ENCODE measurements at regions not wholly inside any gene's neighbourhood (a gene's known extent, or its start where the extent isn't known, plus 50 kb on each side); places are given as distances from the start of the nearest gene placed in this dataset.

DNA sequence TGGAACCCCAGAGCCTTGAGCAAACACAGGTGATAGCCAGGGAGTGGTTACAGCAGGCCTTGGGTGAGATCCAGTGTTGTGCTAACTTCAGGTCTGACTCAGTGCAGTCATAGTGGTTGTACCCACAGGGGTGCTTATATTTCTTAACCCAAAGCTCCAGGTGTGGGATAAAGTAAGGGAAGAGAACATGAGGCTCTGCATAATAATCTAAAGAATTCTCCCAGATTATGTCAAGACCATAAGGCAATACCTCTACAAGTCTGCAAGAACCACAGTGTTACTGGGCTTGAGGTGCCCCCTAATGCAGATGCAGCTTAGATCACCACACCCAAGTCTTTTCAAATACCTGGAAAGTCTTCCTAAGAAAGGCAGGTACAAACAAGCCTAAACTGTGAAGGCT is 485.4 kb downstream of the RFC3 start:
- Histone ChIP-seq H3K27me3 (ENCODE audit: control insufficient read depth, insufficient read depth, low read length) (no peaks in the 10 kb centered on the region), H3K9ac (ENCODE audit: low read depth, low read length) (no peak overlapping the region), H3K4me3 (ENCODE audit: low read length) (no peak overlapping the region), H3K4me2 (ENCODE audit: low read length) (no peak overlapping the region), H3K36me3 (ENCODE audit: insufficient read depth, low read length) (no peaks in the 10 kb centered on the region), H3K4me1 (ENCODE audit: control insufficient read depth, insufficient read depth, low read length) (peaks cover 5% of the 10 kb centered on the region), H3K9me3 (replicated peaks; ENCODE audit: low read length) (no peaks in the 10 kb centered on the region)

DNA sequence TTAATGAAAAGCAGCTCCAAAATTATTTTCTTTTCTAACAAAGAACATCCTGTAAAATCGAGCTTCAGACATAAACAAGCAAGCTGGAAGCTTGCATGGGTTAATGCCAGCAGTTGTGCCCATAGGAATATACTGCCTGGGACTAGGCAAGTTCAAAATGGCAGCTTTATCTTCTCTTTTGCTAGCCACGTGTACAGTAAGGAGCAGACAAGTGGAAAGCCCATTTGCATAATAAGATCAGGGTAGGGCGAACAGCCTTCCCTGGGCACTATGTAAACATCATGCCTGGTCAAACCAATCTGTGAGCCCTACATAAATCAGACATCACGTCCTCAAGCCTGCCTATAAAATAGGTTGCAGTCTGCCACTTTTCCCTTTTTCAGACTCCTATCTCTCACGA is 489.7 kb downstream of the RFC3 start:
- no peak overlapping the region for H3K4me3 ChIP-seq (ENCODE audit: low read length)

DNA sequence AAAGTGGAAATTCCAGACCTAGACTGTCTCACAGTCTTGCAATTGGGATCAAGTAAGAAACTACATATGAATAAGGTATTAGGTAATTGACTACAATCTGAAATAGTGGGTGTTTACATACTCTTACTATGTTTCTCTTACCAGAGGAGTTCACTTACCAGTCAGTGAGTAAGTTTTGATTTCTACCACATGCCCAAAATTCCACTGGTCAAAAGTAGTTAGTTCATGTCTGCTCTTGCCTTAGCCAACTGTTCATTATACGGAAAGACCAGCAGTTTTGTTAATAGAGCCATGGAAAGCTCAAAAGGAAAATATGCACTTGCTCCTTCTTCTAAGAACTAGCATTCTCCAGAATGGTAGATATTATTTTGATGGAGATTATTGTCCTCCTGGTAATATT is 490.8 kb downstream of the RFC3 start:
- no peak overlapping the region for H3K9ac ChIP-seq (ENCODE audit: low read depth, low read length)
- H3K4me1 ChIP-seq (ENCODE audit: control insufficient read depth, insufficient read depth, low read length) = no peaks in the 10 kb centered on the region
- no peaks in the 10 kb centered on the region for H3K36me3 ChIP-seq (ENCODE audit: insufficient read depth, low read length)
- H3K9me3 ChIP-seq (replicated peaks; ENCODE audit: low read length) = no peaks in the 10 kb centered on the region
- H3K4me3 ChIP-seq (ENCODE audit: low read length) = no peak overlapping the region
- no peaks in the 10 kb centered on the region for H3K27me3 ChIP-seq (ENCODE audit: control insufficient read depth, insufficient read depth, low read length)
- H3K4me2 ChIP-seq (ENCODE audit: low read length) = no peak overlapping the region

More for the DNA sequence above, 489.7 kb downstream of the RFC3 start:
- Histone ChIP-seq H3K9ac (ENCODE audit: low read depth, low read length) (no peak overlapping the region), H3K36me3 (ENCODE audit: insufficient read depth, low read length) (no peaks in the 10 kb centered on the region), H3K27me3 (ENCODE audit: control insufficient read depth, insufficient read depth, low read length) (no peaks in the 10 kb centered on the region), H3K9me3 (replicated peaks; ENCODE audit: low read length) (no peaks in the 10 kb centered on the region), H3K4me2 (ENCODE audit: low read length) (no peak overlapping the region), H3K4me1 (ENCODE audit: control insufficient read depth, insufficient read depth, low read length) (no peaks in the 10 kb centered on the region)

DNA sequence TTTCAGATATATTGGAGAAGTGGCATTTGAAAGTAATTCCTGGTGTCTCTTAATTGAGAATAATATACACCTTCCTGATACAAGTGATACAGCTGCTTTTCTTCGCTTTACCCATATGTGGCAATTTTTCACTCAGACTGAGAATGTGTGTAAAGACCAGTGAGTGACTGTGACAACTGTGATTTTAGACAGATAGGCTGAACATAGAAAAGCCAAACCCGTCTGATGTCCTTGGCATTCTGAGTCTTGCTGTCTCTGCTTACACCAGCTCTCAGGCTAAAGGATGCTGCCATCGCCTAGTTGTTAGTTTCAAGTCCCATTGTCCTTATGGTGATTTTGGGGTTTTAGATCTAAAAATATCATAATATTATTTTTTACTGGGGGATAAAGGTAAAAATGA is 492.6 kb downstream of the RFC3 start:
- Histone ChIP-seq H3K4me2 (ENCODE audit: low read length) (no peak overlapping the region), H3K27me3 (ENCODE audit: control insufficient read depth, insufficient read depth, low read length) (no peaks in the 10 kb centered on the region), H3K4me1 (ENCODE audit: control insufficient read depth, insufficient read depth, low read length) (no peaks in the 10 kb centered on the region), H3K4me3 (ENCODE audit: low read length) (no peak overlapping the region), H3K36me3 (ENCODE audit: insufficient read depth, low read length) (no peaks in the 10 kb centered on the region), H3K9me3 (replicated peaks; ENCODE audit: low read length) (no peaks in the 10 kb centered on the region), H3K9ac (ENCODE audit: low read depth, low read length) (no peak overlapping the region)

DNA sequence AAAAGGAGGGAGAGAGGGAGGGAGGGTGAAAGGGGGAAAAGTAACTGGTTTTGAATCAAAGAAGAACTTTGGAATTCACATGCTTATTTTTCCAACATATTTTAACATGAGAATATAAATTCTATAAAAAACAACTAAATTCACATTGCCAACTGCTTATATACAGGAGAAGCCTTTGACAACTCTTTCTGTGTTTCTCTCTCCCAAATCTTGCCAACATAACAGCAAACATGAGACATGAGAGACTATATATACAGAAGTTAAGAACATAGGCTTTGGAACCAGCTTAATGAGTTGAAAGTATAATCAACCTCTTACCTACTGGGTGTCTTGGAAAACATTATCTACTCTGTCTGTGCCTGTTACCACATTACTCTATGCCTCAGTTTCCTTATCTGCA is 493.3 kb downstream of the RFC3 start:
- H3K9ac ChIP-seq (ENCODE audit: low read depth, low read length) = no peak overlapping the region
- H3K4me2 ChIP-seq (ENCODE audit: low read length) = no peak overlapping the region
- H3K27me3 ChIP-seq (ENCODE audit: control insufficient read depth, insufficient read depth, low read length) = no peaks in the 10 kb centered on the region
- no peaks in the 10 kb centered on the region for H3K4me1 ChIP-seq (ENCODE audit: control insufficient read depth, insufficient read depth, low read length)
- no peaks in the 10 kb centered on the region for H3K36me3 ChIP-seq (ENCODE audit: insufficient read depth, low read length)
- no peak overlapping the region for H3K4me3 ChIP-seq (ENCODE audit: low read length)
- no peaks in the 10 kb centered on the region for H3K9me3 ChIP-seq (replicated peaks; ENCODE audit: low read length)

DNA sequence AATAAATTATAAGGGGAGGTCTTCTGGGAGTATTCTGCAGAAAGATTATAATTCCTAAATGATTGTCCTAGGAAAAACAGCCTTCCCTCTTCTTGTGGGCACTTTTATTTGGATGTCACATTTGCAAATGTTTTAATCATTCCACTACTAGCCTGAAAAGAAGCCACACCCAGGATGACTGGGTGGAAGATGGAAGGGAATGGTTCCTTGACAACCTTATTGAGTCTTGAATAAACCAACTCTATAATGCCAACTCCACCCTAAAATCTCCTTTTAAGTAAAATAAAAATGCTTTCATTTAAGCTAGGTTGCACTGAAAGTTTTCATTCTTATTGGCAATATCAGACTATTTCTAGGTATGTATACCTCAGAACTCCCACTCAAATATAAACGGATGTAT is 494.6 kb downstream of the RFC3 start:
- H3K4me1 ChIP-seq (ENCODE audit: control insufficient read depth, insufficient read depth, low read length) = no peaks in the 10 kb centered on the region
- H3K27me3 ChIP-seq (ENCODE audit: control insufficient read depth, insufficient read depth, low read length) = no peaks in the 10 kb centered on the region

DNA sequence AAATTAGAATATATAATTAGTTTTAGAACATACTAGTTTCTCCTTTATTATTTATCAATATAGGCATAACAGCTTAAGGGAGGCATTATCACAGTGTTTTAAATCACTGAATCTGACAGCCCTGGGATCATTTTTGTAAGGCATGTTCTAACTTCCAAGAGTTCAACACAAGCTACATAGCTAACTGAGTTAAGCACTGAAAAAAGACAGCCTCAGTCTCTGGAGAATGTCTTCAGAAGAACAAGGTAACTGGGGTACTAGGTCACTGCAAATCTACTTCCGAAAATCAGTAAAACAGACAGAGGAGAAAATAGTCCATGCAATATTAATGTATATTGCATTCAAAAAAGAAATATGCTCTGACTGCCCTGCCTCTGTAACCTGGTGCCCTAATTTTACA is 502.1 kb downstream of the RFC3 start:
- no peaks in the 10 kb centered on the region for H3K4me1 ChIP-seq (ENCODE audit: control insufficient read depth, insufficient read depth, low read length)
- no peak overlapping the region for H3K9ac ChIP-seq (ENCODE audit: low read depth, low read length)
- no peaks in the 10 kb centered on the region for H3K36me3 ChIP-seq (ENCODE audit: insufficient read depth, low read length)
- no peaks in the 10 kb centered on the region for H3K9me3 ChIP-seq (replicated peaks; ENCODE audit: low read length)
- no peak overlapping the region for H3K4me2 ChIP-seq (ENCODE audit: low read length)
- no peak overlapping the region for H3K4me3 ChIP-seq (ENCODE audit: low read length)
- no peaks in the 10 kb centered on the region for H3K27me3 ChIP-seq (ENCODE audit: control insufficient read depth, insufficient read depth, low read length)

More for the DNA sequence above, 494.6 kb downstream of the RFC3 start:
- no peak overlapping the region for H3K4me3 ChIP-seq (ENCODE audit: low read length)
- no peaks in the 10 kb centered on the region for H3K36me3 ChIP-seq (ENCODE audit: insufficient read depth, low read length)
- H3K9ac ChIP-seq (ENCODE audit: low read depth, low read length) = no peak overlapping the region
- H3K9me3 ChIP-seq (replicated peaks; ENCODE audit: low read length) = no peaks in the 10 kb centered on the region
- no peak overlapping the region for H3K4me2 ChIP-seq (ENCODE audit: low read length)

DNA sequence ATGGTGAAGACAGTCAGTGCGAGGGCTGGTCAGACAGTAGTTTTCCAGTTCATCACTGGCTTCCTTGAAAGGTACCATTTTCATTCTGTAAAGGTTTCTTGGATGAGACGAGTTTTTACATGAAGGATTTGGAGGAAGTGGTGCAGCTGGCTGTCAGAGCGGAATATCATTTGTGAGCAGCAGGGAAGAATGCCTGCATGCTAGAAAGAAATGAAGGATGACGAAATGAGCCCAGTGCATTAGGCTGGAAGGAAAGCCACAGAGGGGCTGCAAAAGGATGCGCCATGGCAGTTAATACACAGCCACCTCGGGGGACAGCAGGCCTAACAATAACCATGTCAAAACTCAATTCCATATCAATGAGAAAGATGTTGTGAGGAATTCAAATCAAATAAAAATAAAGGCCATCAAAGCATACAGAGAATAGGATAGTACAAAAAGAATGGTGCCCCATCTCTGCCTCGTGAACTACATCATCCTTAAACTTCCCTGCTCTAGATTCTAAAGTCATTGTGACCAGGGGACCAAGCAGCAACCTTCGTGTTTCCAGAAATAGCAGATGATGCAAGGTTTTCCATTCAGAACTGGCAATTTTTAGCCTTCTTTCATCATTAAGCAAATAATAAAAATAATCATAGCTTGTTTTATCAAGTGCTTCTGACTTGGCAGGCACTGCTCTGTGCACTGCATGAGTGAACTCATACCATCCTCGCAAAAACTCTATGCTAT is 504.2 kb downstream of the RFC3 start:
- Histone ChIP-seq H3K4me1 (ENCODE audit: control insufficient read depth, insufficient read depth, low read length) (no peaks in the 10 kb centered on the region), H3K36me3 (ENCODE audit: insufficient read depth, low read length) (no peaks in the 10 kb centered on the region), H3K4me3 (ENCODE audit: low read length) (no peak overlapping the region), H3K4me2 (ENCODE audit: low read length) (no peak overlapping the region), H3K27me3 (ENCODE audit: control insufficient read depth, insufficient read depth, low read length) (no peaks in the 10 kb centered on the region), H3K9me3 (replicated peaks; ENCODE audit: low read length) (no peaks in the 10 kb centered on the region), H3K9ac (ENCODE audit: low read depth, low read length) (no peak overlapping the region)

DNA sequence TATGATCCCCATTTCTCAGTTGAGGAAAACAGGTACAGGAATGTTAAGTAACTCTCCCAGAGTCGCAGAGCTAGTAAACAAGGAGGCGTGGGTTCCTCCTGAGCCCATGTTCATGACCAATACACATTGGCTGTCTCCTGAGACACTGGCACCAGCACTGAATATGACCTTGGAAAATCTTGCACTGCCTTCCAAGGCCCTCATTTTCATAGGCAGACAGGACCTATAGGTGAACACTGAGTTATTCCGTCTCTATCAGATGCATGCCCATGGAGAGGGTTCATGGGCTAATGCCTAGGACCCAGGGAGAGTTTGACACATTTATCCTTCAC is 504.8 kb downstream of the RFC3 start:
- no peak overlapping the region for H3K9ac ChIP-seq (ENCODE audit: low read depth, low read length)
- no peaks in the 10 kb centered on the region for H3K4me1 ChIP-seq (ENCODE audit: control insufficient read depth, insufficient read depth, low read length)
- no peak overlapping the region for H3K4me3 ChIP-seq (ENCODE audit: low read length)
- H3K36me3 ChIP-seq (ENCODE audit: insufficient read depth, low read length) = no peaks in the 10 kb centered on the region
- H3K27me3 ChIP-seq (ENCODE audit: control insufficient read depth, insufficient read depth, low read length) = no peaks in the 10 kb centered on the region
- H3K4me2 ChIP-seq (ENCODE audit: low read length) = no peak overlapping the region
- H3K9me3 ChIP-seq (replicated peaks; ENCODE audit: low read length) = no peaks in the 10 kb centered on the region

DNA sequence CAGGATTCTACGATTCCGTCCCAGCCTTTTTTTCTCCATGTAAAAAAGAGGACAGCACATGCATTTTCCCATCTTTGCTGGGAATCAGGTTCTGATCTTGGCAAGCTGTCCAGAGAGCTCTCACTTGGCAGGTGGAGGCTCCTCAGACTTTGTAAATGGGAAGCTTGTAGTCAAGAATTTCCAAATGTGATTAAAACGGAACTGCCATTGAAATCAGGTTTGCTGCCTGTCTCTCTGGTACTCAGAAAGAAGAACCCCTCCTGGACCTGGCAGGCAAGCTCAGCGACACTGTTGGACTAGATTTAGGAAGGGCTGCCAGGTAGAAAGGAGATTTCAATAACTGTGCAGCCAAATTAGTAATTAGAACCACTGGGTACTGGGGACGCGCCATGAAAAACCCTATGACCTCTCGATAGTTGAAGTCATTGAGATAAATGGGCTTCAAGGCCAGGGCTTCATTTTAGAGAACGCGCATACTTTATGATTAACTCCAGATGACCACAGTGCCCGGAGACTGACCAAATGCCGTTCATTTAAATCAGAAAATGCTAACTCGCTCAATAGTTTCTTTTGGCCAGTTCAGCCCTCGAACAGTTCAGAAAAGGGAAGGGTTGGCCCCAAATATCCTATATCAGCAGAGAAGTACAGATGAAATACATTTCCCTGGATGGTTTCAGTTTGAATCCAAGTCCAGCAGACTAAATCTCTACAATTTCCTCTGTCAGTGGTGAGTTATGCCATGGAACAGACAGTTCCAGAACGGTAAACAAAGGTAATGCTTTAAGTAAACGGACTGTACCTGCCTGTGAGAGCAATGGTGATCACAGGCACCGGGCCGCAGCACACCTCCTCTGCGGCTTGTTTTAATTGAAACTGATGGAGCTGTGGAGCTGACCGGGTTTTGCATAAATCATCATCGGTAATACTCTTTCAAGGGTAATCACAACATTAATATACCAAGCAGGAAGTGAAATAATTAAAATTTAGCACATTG is 517.4 kb downstream of the RFC3 start:
- no peaks in the 10 kb centered on the region for H3K9me3 ChIP-seq (replicated peaks; ENCODE audit: low read length)
- H3K4me3 ChIP-seq (ENCODE audit: low read length) = no peak overlapping the region
- peaks cover 2% of the 10 kb centered on the region for H3K27me3 ChIP-seq (ENCODE audit: control insufficient read depth, insufficient read depth, low read length)
- H3K4me1 ChIP-seq (ENCODE audit: control insufficient read depth, insufficient read depth, low read length) = peaks cover 1% of the 10 kb centered on the region
- no peaks in the 10 kb centered on the region for H3K36me3 ChIP-seq (ENCODE audit: insufficient read depth, low read length)
- H3K9ac ChIP-seq (ENCODE audit: low read depth, low read length) = no peak overlapping the region
- no peak overlapping the region for H3K4me2 ChIP-seq (ENCODE audit: low read length)

DNA sequence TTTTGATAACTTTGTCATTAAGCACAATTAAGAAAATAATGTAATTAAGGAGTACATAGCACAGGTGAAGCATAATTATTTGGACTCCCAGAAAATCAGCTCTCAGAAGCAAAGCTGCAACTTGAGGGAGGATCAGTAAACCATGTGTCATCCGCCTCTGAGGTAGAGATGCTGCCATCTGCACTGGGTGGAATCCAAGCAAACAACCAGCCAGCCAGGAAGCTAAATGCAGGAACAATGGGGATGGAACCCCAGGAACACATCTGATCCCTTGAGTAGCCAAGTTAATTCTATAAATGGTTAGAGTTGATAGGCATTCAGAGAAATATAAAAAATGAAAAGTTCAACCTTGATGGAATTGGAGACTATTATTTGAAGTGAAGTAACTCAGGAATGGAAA is 520.2 kb downstream of the RFC3 start:
- H3K4me3 ChIP-seq (ENCODE audit: low read length) = no peak overlapping the region
- no peaks in the 10 kb centered on the region for H3K9me3 ChIP-seq (replicated peaks; ENCODE audit: low read length)
- H3K9ac ChIP-seq (ENCODE audit: low read depth, low read length) = no peak overlapping the region
- H3K4me2 ChIP-seq (ENCODE audit: low read length) = no peak overlapping the region
- no peaks in the 10 kb centered on the region for H3K36me3 ChIP-seq (ENCODE audit: insufficient read depth, low read length)
- peaks cover 5% of the 10 kb centered on the region for H3K4me1 ChIP-seq (ENCODE audit: control insufficient read depth, insufficient read depth, low read length)
- peaks cover 2% of the 10 kb centered on the region for H3K27me3 ChIP-seq (ENCODE audit: control insufficient read depth, insufficient read depth, low read length)

Measured in skeletal muscle satellite cell (primary cell).